GM18861 (cell line): ENCODE measurements at regions not wholly inside any gene's neighbourhood (a gene's known extent, or its start where the extent isn't known, plus 50 kb on each side); places are given as distances from the start of the nearest gene placed in this dataset.

ENCODE experiments used
- ATAC-seq: cut with Tn5 transposase; IDR thresholded peaks from one replicate; pipeline ENCODE4 v1.9.1; 2021; ENCODE audit not compliant: unreplicated experiment

GRCh38 chr13:53200498-53201453, 172.2 kb downstream of the OLFM4 start:
- ATAC-seq = no peak

- ATAC-seq = no peak
Observed at GRCh38 chr13:53201454-53202225, 173.0 kb downstream of the OLFM4 start.

- ATAC-seq = no peak
Observed at GRCh38 chr13:53204598-53204997, 176.0 kb downstream of the OLFM4 start.

- ATAC-seq = no peak
Observed at GRCh38 chr13:53206455-53206854, 177.8 kb downstream of the OLFM4 start.

- ATAC-seq = no peak
Observed at GRCh38 chr13:53207556-53207955, 178.9 kb downstream of the OLFM4 start.

GRCh38 chr13:53214433-53214832, 185.8 kb downstream of the OLFM4 start:
- no peak for ATAC-seq

- no peak for ATAC-seq
Observed at GRCh38 chr13:53215563-53215962, 186.9 kb downstream of the OLFM4 start.

- no peak for ATAC-seq
Observed at GRCh38 chr13:53216773-53217172, 188.2 kb downstream of the OLFM4 start.

GRCh38 chr13:53217194-53217593, 188.6 kb downstream of the OLFM4 start:
- ATAC-seq = no peak

GRCh38 chr13:53220038-53220437, 191.4 kb downstream of the OLFM4 start:
- ATAC-seq = no peak

GRCh38 chr13:53237696-53238095, 209.1 kb downstream of the OLFM4 start:
- ATAC-seq = no peak

- no peak for ATAC-seq
Observed at GRCh38 chr13:53238261-53238660, 209.6 kb downstream of the OLFM4 start.

- no peak for ATAC-seq
Observed at GRCh38 chr13:53240401-53241025, 211.9 kb downstream of the OLFM4 start.

GRCh38 chr13:53241891-53242348, 213.3 kb downstream of the OLFM4 start:
- no peak for ATAC-seq

- no peak for ATAC-seq
Observed at GRCh38 chr13:53249236-53249635, 220.6 kb downstream of the OLFM4 start.

- ATAC-seq = peak; percentile 96
Observed at GRCh38 chr13:53250272-53250875, 221.8 kb downstream of the OLFM4 start.

- ATAC-seq = no peak
Observed at GRCh38 chr13:53250977-53251376, 222.4 kb downstream of the OLFM4 start.

GRCh38 chr13:53254500-53254899, 225.9 kb downstream of the OLFM4 start:
- no peak for ATAC-seq

- no peak for ATAC-seq
Observed at GRCh38 chr13:53255795-53256194, 227.2 kb downstream of the OLFM4 start.

GRCh38 chr13:53260594-53260993, 232.0 kb downstream of the OLFM4 start:
- no peak for ATAC-seq
